LNCAP (cell line): ENCODE measurements at regions not wholly inside any gene's neighbourhood (a gene's known extent, or its start where the extent isn't known, plus 50 kb on each side); places are given as distances from the start of the nearest gene placed in this dataset.

Experiments used
- CTCF ChIP-seq: fragments of 450-650 bp; IDR thresholded peaks from 2 replicates; pipeline ENCODE4 v1.5.1; 2017; ENCODE audit warnings: mild to moderate bottlenecking

GRCh38 chr10:35881320-35881719, 239.2 kb upstream of the FZD8 start:
- no peak for TF ChIP-seq CTCF

- TF ChIP-seq CTCF, result no peak
Measured at GRCh38 chr10:35876248-35876647, 234.2 kb upstream of the FZD8 start.

GRCh38 chr10:35875016-35875676, 233.1 kb upstream of the FZD8 start:
- TF ChIP-seq CTCF, result no peak

GRCh38 chr10:35874311-35875015, 232.4 kb upstream of the FZD8 start:
- TF ChIP-seq CTCF, result no peak

GRCh38 chr10:35872671-35873070, 230.6 kb upstream of the FZD8 start:
- TF ChIP-seq CTCF, result no peak

GRCh38 chr10:35870665-35871310, 228.7 kb upstream of the FZD8 start:
- no peak for TF ChIP-seq CTCF

- TF ChIP-seq CTCF, result no peak
Measured at GRCh38 chr10:35857860-35858259, 215.8 kb upstream of the FZD8 start.
